GM23338 (cell line): ENCODE measurements at regions not wholly inside any gene's neighbourhood (a gene's known extent, or its start where the extent isn't known, plus 50 kb on each side); places are given as distances from the start of the nearest gene placed in this dataset.
A peak's percentile ranks its signal among the peaks of the same experiment; 100 is the strongest.

Experiments
- ATAC-seq: fragments of 200-7000 bp; cut with Tn5 transposase; 3 replicates; pipeline ENCODE4 v1.9.1; 2020
- DNase-seq: peaks from one replicate; pipeline ENCODE4 v3.0.0-alpha.2; 2015; ENCODE audit warnings: low spot score
- H2AFZ ChIP-seq: fragments of 200-600 bp; sonication (generic); 2 replicates; pipeline ENCODE4 v1.8.0; 2016; ENCODE audit warnings: antibody characterized with exemption, mild to moderate bottlenecking, moderate library complexity
- H3F3A ChIP-seq: fragments of 200-600 bp; sonication (generic); replicated peaks from 2 replicates; pipeline ENCODE4 v1.8.0; 2017; ENCODE audit warnings: antibody characterized with exemption, mixed run types, low read depth
- H3K27ac ChIP-seq: fragments of 200-600 bp; sonication (generic); 2 replicates; pipeline ENCODE4 v1.6.1; 2016; ENCODE audit warnings: low read depth
- H3K27me3 ChIP-seq: fragments of 200-600 bp; sonication (generic); 2 replicates; pipeline ENCODE4 v1.8.0; 2016; ENCODE audit warnings: mild to moderate bottlenecking, mixed run types, moderate library complexity; ENCODE audit not compliant: insufficient read depth
- H3K36me3 ChIP-seq: fragments of 200-600 bp; sonication (generic); 2 replicates; pipeline ENCODE4 v1.8.0; 2016; ENCODE audit warnings: mild to moderate bottlenecking; ENCODE audit not compliant: insufficient read depth
- H3K4me1 ChIP-seq: fragments of 200-600 bp; sonication (generic); 2 replicates; pipeline ENCODE4 v1.8.0; 2016; ENCODE audit warnings: mild to moderate bottlenecking, moderate library complexity; ENCODE audit not compliant: insufficient read depth
- H3K4me2 ChIP-seq: fragments of 200-600 bp; sonication (generic); 2 replicates; pipeline ENCODE4 v1.7.1; 2017; ENCODE audit warnings: mixed run types
- H3K4me3 ChIP-seq: fragments of 200-600 bp; sonication (generic); 2 replicates; pipeline ENCODE4 v1.6.1; 2016; ENCODE audit warnings: mixed run types
- H3K79me2 ChIP-seq: fragments of 200-600 bp; sonication (generic); replicated peaks from 2 replicates; pipeline ENCODE4 v1.8.0; 2017; ENCODE audit warnings: mild to moderate bottlenecking; ENCODE audit not compliant: insufficient read depth
- H3K9me2 ChIP-seq: fragments of 200-600 bp; sonication (generic); 2 replicates; pipeline ENCODE4 v1.8.0; 2017; ENCODE audit not compliant: insufficient read depth
- H4K20me1 ChIP-seq: fragments of 200-600 bp; sonication (generic); replicated peaks from 2 replicates; pipeline ENCODE4 v1.8.0; 2017; ENCODE audit warnings: mild to moderate bottlenecking; ENCODE audit not compliant: insufficient read depth
- H3K27ac Mint-ChIP-seq: 2 replicates; pipeline ENCODE4 v1.8.0; 2020; ENCODE audit warnings: inconsistent platforms, mild to moderate bottlenecking, moderate library complexity, mixed read lengths
- H3K27me3 Mint-ChIP-seq: 3 replicates; pipeline ENCODE4 v1.8.0; 2022; ENCODE audit warnings: low read depth, mild to moderate bottlenecking, moderate library complexity, mixed read lengths, inconsistent platforms; ENCODE audit not compliant: insufficient read depth, poor library complexity
- H3K36me3 Mint-ChIP-seq: 3 replicates; pipeline ENCODE4 v1.8.0; 2021; ENCODE audit warnings: low read depth, mild to moderate bottlenecking, inconsistent platforms, moderate library complexity, mixed read lengths
- H3K4me1 Mint-ChIP-seq: 3 replicates; pipeline ENCODE4 v1.8.0; 2020; ENCODE audit warnings: mild to moderate bottlenecking, inconsistent platforms, mixed read lengths
- H3K4me3 Mint-ChIP-seq: 3 replicates; pipeline ENCODE4 v1.8.0; 2021; ENCODE audit warnings: moderate library complexity, mild to moderate bottlenecking, inconsistent platforms, mixed read lengths
- H3K9me3 Mint-ChIP-seq: 3 replicates; pipeline ENCODE4 v1.8.0; 2020; ENCODE audit warnings: moderate library complexity, mild to moderate bottlenecking, inconsistent platforms, mixed read lengths
- CREB1 ChIP-seq: fragments of 250-450 bp; sonication (Bioruptor Pico); IDR thresholded peaks from 2 replicates; pipeline ENCODE4 v1.5.0; 2020; ENCODE audit warnings: low read depth, mild to moderate bottlenecking, moderate library complexity
- CTCF ChIP-seq, 2 experiments: fragments of 200-600 bp in 1 of 2; sonication (generic) in 1 of 2; conservative IDR thresholded peaks; 2 replicates each; pipeline versions ENCODE4 v1.5.1 to v1.6.1; 2016 to 2017; ENCODE audit warnings: antibody characterized with exemption in 2 of 2, low read depth in 2 of 2, mild to moderate bottlenecking in 2 of 2, moderate library complexity in 1 of 2
- ETS1 ChIP-seq: IDR thresholded peaks from 2 replicates; pipeline ENCODE4 v1.6.1; 2016; ENCODE audit warnings: antibody characterized with exemption
- EZH2 ChIP-seq: fragments of 200-600 bp; sonication (generic); IDR thresholded peaks from one replicate; pipeline ENCODE4 v1.8.0; 2017; ENCODE audit warnings: antibody characterized with exemption, mild to moderate bottlenecking, low read depth; ENCODE audit not compliant: unreplicated experiment
- EZH2phosphoT487 ChIP-seq: fragments of 200-600 bp; sonication (generic); IDR thresholded peaks from one replicate; pipeline ENCODE4 v1.8.1; 2018; ENCODE audit warnings: antibody characterized with exemption; ENCODE audit not compliant: unreplicated experiment
- JUNB ChIP-seq: IDR thresholded peaks from one replicate; pipeline ENCODE4 v1.6.1; 2016; ENCODE audit warnings: antibody characterized with exemption; ENCODE audit not compliant: unreplicated experiment
- NANOG ChIP-seq: IDR thresholded peaks from 2 replicates; pipeline ENCODE4 v1.6.1; 2016; ENCODE audit warnings: antibody characterized with exemption, borderline replicate concordance
- POLR2AphosphoS5 ChIP-seq: IDR thresholded peaks from 2 replicates; pipeline ENCODE4 v1.6.1; 2016; ENCODE audit warnings: antibody characterized with exemption, low read depth
- ZNF114 ChIP-seq: fragments of 250-450 bp; sonication (Bioruptor Pico); IDR thresholded peaks from 2 replicates; pipeline ENCODE4 v1.5.0; 2020; ENCODE audit warnings: mild to moderate bottlenecking, moderate library complexity
- ZNF331 ChIP-seq: fragments of 250-450 bp; sonication (Bioruptor Pico); IDR thresholded peaks from 2 replicates; pipeline ENCODE4 v1.5.0; 2020; ENCODE audit warnings: low read depth, mild to moderate bottlenecking, moderate library complexity
- TF ChIP-seq, protein P1 (sequence below): fragments of 250-450 bp; sonication (Bioruptor Pico); IDR thresholded peaks from 2 replicates; pipeline ENCODE4 v1.5.0; 2020; ENCODE audit warnings: mild to moderate bottlenecking, moderate library complexity

DNA sequence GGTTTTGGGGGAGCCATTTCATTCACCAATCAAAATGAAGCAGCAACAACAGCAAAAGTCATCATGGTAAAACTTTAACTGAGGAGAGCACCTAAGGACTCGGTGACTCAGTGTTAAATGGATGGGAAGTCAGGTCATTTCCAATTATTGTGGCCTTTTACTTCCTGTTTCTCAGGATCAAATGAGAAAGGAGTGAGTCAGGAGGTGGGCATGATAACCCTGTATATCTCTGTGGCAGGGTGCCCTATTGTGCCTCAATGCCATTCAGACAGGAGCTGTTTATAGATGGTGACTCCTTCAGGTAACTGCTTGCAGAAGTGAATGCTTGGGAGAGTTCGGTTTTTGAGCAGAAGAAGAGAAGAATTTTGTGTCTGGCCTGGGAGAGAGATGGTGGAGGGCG is 135.5 kb upstream of the CPM start:
- H3K36me3 Mint-ChIP-seq = no peaks in the 10 kb centered on the region
- no peaks in the 10 kb centered on the region for H3F3A ChIP-seq
- peak overlapping the region; percentile 53 for H2AFZ ChIP-seq
- 0 out of 2 replicates have a peak, but pooled peaks cover 7% of the 10 kb centered on the region for H3K4me1 ChIP-seq
- H3K9me3 Mint-ChIP-seq = no peaks in the 10 kb centered on the region
- H3K9me2 ChIP-seq = no peaks in the 10 kb centered on the region
- H3K27me3 Mint-ChIP-seq = no peaks in the 10 kb centered on the region
- H3K27ac Mint-ChIP-seq = peak overlapping the region; percentile 10; the same call in 1 of the 2 replicates
- DNase-seq (no peak), ATAC-seq (no peak)
- no peak overlapping the region for H3K4me2 ChIP-seq
- H4K20me1 ChIP-seq = no peaks in the 10 kb centered on the region
- no peak overlapping the region for H3K4me3 ChIP-seq
- H3K36me3 ChIP-seq = no peaks in the 10 kb centered on the region
- H3K4me3 Mint-ChIP-seq = no peak overlapping the region
- no peak for TF ChIP-seq EZH2phosphoT487
- TF ChIP-seq ZNF114 (CRISPR knock-in tag) = no peak
- TF ChIP-seq NANOG = no peak
- TF ChIP-seq JUNB = no peak
- no peak for TF ChIP-seq ZNF331 (CRISPR knock-in tag)
- TF ChIP-seq CTCF (conservative IDR thresholded peaks at IDR 0.05; ENCODE audit: low read depth in 2 of 2) = no peak
- TF ChIP-seq CREB1 (CRISPR knock-in tag) = no peak
- no peak for TF ChIP-seq ETS1
- TF ChIP-seq POLR2AphosphoS5 = no peak
- TF ChIP-seq EZH2 = no peak
- TF ChIP-seq, protein P1, sequence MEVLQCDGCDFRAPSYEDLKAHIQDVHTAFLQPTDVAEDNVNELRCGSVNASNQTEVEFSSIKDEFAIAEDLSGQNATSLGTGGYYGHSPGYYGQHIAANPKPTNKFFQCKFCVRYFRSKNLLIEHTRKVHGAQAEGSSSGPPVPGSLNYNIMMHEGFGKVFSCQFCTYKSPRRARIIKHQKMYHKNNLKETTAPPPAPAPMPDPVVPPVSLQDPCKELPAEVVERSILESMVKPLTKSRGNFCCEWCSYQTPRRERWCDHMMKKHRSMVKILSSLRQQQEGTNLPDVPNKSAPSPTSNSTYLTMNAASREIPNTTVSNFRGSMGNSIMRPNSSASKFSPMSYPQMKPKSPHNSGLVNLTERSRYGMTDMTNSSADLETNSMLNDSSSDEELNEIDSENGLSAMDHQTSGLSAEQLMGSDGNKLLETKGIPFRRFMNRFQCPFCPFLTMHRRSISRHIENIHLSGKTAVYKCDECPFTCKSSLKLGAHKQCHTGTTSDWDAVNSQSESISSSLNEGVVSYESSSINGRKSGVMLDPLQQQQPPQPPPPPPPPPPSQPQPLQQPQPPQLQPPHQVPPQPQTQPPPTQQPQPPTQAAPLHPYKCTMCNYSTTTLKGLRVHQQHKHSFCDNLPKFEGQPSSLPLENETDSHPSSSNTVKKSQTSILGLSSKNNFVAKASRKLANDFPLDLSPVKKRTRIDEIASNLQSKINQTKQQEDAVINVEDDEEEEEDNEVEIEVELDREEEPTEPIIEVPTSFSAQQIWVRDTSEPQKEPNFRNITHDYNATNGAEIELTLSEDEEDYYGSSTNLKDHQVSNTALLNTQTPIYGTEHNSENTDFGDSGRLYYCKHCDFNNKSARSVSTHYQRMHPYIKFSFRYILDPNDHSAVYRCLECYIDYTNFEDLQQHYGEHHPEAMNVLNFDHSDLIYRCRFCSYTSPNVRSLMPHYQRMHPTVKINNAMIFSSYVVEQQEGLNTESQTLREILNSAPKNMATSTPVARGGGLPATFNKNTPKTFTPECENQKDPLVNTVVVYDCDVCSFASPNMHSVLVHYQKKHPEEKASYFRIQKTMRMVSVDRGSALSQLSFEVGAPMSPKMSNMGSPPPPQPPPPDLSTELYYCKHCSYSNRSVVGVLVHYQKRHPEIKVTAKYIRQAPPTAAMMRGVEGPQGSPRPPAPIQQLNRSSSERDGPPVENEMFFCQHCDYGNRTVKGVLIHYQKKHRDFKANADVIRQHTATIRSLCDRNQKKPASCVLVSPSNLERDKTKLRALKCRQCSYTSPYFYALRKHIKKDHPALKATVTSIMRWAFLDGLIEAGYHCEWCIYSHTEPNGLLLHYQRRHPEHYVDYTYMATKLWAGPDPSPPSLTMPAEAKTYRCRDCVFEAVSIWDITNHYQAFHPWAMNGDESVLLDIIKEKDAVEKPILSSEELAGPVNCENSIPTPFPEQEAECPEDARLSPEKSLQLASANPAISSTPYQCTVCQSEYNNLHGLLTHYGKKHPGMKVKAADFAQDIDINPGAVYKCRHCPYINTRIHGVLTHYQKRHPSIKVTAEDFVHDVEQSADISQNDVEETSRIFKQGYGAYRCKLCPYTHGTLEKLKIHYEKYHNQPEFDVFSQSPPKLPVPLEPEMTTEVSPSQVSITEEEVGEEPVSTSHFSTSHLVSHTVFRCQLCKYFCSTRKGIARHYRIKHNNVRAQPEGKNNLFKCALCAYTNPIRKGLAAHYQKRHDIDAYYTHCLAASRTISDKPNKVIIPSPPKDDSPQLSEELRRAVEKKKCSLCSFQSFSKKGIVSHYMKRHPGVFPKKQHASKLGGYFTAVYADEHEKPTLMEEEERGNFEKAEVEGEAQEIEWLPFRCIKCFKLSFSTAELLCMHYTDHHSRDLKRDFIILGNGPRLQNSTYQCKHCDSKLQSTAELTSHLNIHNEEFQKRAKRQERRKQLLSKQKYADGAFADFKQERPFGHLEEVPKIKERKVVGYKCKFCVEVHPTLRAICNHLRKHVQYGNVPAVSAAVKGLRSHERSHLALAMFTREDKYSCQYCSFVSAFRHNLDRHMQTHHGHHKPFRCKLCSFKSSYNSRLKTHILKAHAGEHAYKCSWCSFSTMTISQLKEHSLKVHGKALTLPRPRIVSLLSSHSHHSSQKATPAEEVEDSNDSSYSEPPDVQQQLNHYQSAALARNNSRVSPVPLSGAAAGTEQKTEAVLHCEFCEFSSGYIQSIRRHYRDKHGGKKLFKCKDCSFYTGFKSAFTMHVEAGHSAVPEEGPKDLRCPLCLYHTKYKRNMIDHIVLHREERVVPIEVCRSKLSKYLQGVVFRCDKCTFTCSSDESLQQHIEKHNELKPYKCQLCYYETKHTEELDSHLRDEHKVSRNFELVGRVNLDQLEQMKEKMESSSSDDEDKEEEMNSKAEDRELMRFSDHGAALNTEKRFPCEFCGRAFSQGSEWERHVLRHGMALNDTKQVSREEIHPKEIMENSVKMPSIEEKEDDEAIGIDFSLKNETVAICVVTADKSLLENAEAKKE (CRISPR knock-in tag) = no peak
- H3K79me2 ChIP-seq = no peaks in the 10 kb centered on the region
- peaks cover 18% of the 10 kb centered on the region for H3K4me1 Mint-ChIP-seq
- H3K27me3 ChIP-seq = no peaks in the 10 kb centered on the region
- no peak overlapping the region for H3K27ac ChIP-seq
